ENCODE measurements at regions not wholly inside any gene's neighbourhood (a gene's known extent, or its start where the extent isn't known, plus 50 kb on each side); places are given as distances from the start of the nearest gene placed in this dataset. TPM values are rescaled to one million over a fixed set of nuclear protein-coding genes. Genes with fewer than 3 reads are reported as not detected.

DNA sequence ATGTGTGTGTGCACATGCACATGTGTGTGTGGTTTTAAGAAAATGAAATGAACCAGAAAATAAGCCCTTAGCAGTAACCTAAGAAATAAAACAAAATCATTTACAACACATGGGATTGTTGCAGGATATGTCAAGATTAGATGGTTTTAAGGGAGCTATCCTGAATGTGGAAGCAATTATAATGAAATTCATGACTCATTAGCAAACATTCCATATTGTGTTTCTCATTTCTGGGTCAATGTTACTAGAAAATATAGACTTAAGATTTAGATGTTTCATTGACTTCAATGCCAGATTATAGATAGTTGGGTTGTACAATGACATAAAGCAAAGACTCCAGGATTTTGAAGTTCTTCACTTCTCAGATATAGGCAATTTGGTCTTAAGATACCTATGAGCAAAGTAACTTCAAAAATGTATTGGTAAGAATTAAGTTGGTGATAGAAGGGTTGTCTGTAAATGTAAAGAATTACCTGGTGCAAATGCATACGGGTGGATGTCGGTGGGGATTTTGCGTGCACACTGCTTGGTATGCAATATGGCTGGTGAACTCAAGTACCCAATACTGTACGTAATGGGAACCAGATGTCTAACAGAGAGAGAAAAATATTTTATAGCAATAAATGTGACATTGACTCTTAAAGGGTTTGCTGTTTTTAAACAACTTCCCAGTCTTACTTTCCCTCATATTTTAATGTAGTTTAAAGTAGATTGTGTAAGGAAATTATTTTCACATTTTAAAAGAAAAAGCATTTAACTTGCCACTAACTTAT is 53.9 kb upstream of the NR2F2 start:
- Histone ChIP-seq H3K4me1 (ENCODE audit: insufficient read depth) (peaks cover 43% of the 10 kb centered on the region), H3K9ac (no peak overlapping the region), H4K20me1 (ENCODE audit: insufficient read depth) (no peaks in the 10 kb centered on the region), H3K79me2 (ENCODE audit: insufficient read depth) (no peaks in the 10 kb centered on the region), H2AFZ (no peak overlapping the region), H3K4me2 (ENCODE audit: unreplicated experiment) (peak overlapping the region; percentile 78), H3F3A (ENCODE audit: insufficient read depth) (peaks cover 52% of the 10 kb centered on the region), H3K27me3 (replicated peaks; ENCODE audit: insufficient read depth) (no peaks in the 10 kb centered on the region), H3K36me3 (ENCODE audit: low read depth) (no peaks in the 10 kb centered on the region), H3K9me3 (ENCODE audit: low read depth) (no peaks in the 10 kb centered on the region), H3K4me3 (peak overlapping the region; percentile 21), H3K9me2 (ENCODE audit: insufficient read depth) (no peaks in the 10 kb centered on the region), H3K27ac (peak overlapping the region; percentile 35)
- peak; percentile 80 for DNase-seq
- WGBS, 2 experiments (ENCODE audit: low coverage in 1 of 2, low lambda C conversion rate in 2 of 2, missing lambda C conversion rate in 2 of 2), result 6 to 12% methylated on average over 4 of the region's 4 CpGs
- 0 out of 2 replicates have a peak, but pooled peaks have one; percentile 35 for TF ChIP-seq EZH2phosphoT487 (IDR thresholded peaks at IDR 0.05; ENCODE audit: insufficient read depth, low read depth)
- TF ChIP-seq EZH2 (IDR thresholded peaks at IDR 0.05; ENCODE audit: insufficient read depth, poor library complexity, severe bottlenecking), result no peak
- in situ Hi-C loops (cut with MboI), result no loop called here

Small RNAs in the stretch of these regions (small RNA-seq; reads per million reads assigned to genes)
- gene AC012409.4 (ENCODE audit: low read depth, low replicate concordance), result not detected
- 9.1 reads per million, percentile 84 among the genes with 10 or more reads in this experiment for gene RNU2-3P (ENCODE audit: low read depth, low replicate concordance)

Data from GM23248 (cell line).